ENCODE measurements at regions not wholly inside any gene's neighbourhood (a gene's known extent, or its start where the extent isn't known, plus 50 kb on each side); places are given as distances from the start of the nearest gene placed in this dataset.
"Not testable (repeated sequence)": the region's sequence is repeated elsewhere in the genome, so short reads cannot be mapped to it uniquely, and the experiment has no call there.

DNA sequence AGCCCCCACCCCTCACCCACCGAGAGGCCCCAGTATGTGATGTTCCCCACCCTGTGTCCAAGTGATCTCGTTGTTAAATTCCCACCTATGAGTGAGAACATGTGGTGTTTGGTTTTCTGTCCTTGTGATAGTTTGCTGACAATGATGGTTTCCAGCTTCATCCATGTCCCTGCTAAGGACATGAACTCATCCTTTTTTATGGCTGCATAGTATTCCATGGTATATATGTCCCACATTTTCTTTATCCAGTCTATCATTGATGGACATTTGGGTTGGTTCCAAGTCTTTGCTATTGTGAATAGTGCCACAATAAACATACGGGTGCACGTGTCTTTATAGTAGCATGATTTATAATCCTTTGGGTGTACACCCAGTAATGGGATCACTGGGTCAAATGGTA is 79.2 kb downstream of the PXDC1 start:
- H2AFZ ChIP-seq (ENCODE audit: low read depth); H3K79me2 ChIP-seq (ENCODE audit: insufficient read depth); H3K27ac ChIP-seq (ENCODE audit: low read depth in 2 of 2, low read length in 1 of 2); DNase-seq; POLR2A ChIA-PET; H3K9me3 ChIP-seq; H3K4me2 ChIP-seq; H3K36me3 ChIP-seq (replicated peaks in 1 of 2; ENCODE audit: control insufficient read depth in 1 of 2, insufficient read depth in 2 of 2, low read length in 1 of 2); H3K9me2 ChIP-seq; H3F3A ChIP-seq (replicated peaks; ENCODE audit: insufficient read depth); CTCF ChIA-PET; H3K4me1 ChIP-seq (ENCODE audit: control insufficient read depth in 1 of 2, insufficient read depth in 2 of 2, low read depth in 1 of 2, low read length in 1 of 2); H3K9ac ChIP-seq; H4K20me1 ChIP-seq (ENCODE audit: insufficient read depth); H3K27me3 ChIP-seq (ENCODE audit: insufficient read depth); H3K4me3 ChIP-seq (ENCODE audit: low read depth in 2 of 2, low read length in 1 of 2): not testable (repeated sequence)
- WGBS (ENCODE audit: low lambda C conversion rate), result 48% methylated on average over 4 of the region's 4 CpGs

DNA sequence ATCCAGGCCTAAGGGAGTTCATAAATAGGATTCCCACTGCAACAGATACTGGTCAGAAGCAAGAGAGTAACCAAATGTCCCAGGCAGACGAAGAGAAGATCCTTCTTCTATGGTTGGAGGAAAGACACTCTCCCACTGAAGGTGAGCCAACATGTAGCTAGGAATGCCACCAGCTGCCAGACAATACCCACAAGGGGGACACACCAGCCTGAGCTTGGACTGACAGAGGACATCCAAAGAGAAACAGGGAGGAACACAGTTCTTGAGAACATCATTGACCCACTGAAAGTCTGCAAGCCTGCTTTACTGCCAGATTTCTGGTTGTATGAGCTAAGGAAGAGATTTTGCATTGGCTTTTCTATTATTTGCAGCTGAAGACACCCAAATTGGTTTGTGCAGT is 80.1 kb downstream of the PXDC1 start:
- ChIA-PET POLR2A (no interaction called here), CTCF (no interaction called here)
- H3K9me3 ChIP-seq, result peaks cover 4% of the 10 kb centered on the region; the same call in 1 of the 2 replicates
- 20% methylated on average over 1 of the region's 1 CpG for WGBS (ENCODE audit: low lambda C conversion rate)
- no peak overlapping the region for H2AFZ ChIP-seq (ENCODE audit: low read depth)
- no peaks in the 10 kb centered on the region for H3K79me2 ChIP-seq (ENCODE audit: insufficient read depth)
- no peaks in the 10 kb centered on the region for H3K9me2 ChIP-seq
- no peak overlapping the region for H3K4me2 ChIP-seq
- no peaks in the 10 kb centered on the region for H4K20me1 ChIP-seq (ENCODE audit: insufficient read depth)
- H3K36me3 ChIP-seq (replicated peaks in 1 of 2; ENCODE audit: control insufficient read depth in 1 of 2, insufficient read depth in 2 of 2, low read length in 1 of 2), result no peaks in the 10 kb centered on the region
- H3K27me3 ChIP-seq (ENCODE audit: insufficient read depth), result no peaks in the 10 kb centered on the region
- DNase-seq, result no peak
- no peaks in the 10 kb centered on the region for H3F3A ChIP-seq (replicated peaks; ENCODE audit: insufficient read depth)
- H3K27ac ChIP-seq (ENCODE audit: low read depth in 2 of 2, low read length in 1 of 2), result no peak overlapping the region
- TF ChIP-seq YY1 (IDR thresholded peaks at IDR 0.05; ENCODE audit: low read depth), result no peak
- H3K4me1 ChIP-seq (ENCODE audit: control insufficient read depth in 1 of 2, insufficient read depth in 2 of 2, low read depth in 1 of 2, low read length in 1 of 2), result no peaks in the 10 kb centered on the region
- H3K4me3 ChIP-seq (ENCODE audit: low read depth in 2 of 2, low read length in 1 of 2), result no peak overlapping the region
- H3K9ac ChIP-seq, result no peak overlapping the region

DNA sequence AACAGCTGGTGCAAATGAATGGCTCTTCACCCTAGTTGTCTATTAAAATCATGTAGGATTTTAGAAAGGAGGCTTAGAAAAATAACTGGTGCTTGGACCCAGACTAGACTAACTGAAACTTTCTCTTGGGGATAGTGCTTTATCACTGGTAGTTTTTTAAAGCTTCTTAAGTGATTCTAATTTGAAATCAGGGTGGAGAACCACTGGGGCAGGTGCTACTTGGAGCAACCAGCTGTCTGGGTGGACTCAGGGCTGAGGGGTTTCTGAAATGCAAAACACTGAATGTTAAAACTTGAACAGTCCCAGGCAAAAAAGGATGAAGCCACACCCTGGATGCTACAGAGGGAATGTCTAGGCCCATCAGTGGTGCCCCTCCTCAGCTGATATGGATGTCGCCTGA is 81.2 kb downstream of the PXDC1 start:
- WGBS (ENCODE audit: low lambda C conversion rate), result 0% methylated on average over 1 of the region's 1 CpG
- no peaks in the 10 kb centered on the region for H3K79me2 ChIP-seq (ENCODE audit: insufficient read depth)
- H3K9ac ChIP-seq, result no peak overlapping the region
- no peak overlapping the region for H3K4me3 ChIP-seq (ENCODE audit: low read depth in 2 of 2, low read length in 1 of 2)
- no peaks in the 10 kb centered on the region for H3K27me3 ChIP-seq (ENCODE audit: insufficient read depth)
- CTCF ChIA-PET, result no interaction called here
- no peaks in the 10 kb centered on the region for H3K9me2 ChIP-seq
- DNase-seq, result no peak
- H2AFZ ChIP-seq (ENCODE audit: low read depth), result no peak overlapping the region
- peaks cover 4% of the 10 kb centered on the region; the same call in 1 of the 2 replicates for H3K9me3 ChIP-seq
- H3K4me2 ChIP-seq, result no peak overlapping the region
- no peaks in the 10 kb centered on the region for H3K36me3 ChIP-seq (replicated peaks in 1 of 2; ENCODE audit: control insufficient read depth in 1 of 2, insufficient read depth in 2 of 2, low read length in 1 of 2)
- POLR2A ChIA-PET, result no interaction called here
- no peak overlapping the region for H3K27ac ChIP-seq (ENCODE audit: low read depth in 2 of 2, low read length in 1 of 2)
- no peaks in the 10 kb centered on the region; a peak in 1 of 4 replicates for H3K4me1 ChIP-seq (ENCODE audit: control insufficient read depth in 1 of 2, insufficient read depth in 2 of 2, low read depth in 1 of 2, low read length in 1 of 2)
- H4K20me1 ChIP-seq (ENCODE audit: insufficient read depth), result no peaks in the 10 kb centered on the region
- H3F3A ChIP-seq (replicated peaks; ENCODE audit: insufficient read depth), result no peaks in the 10 kb centered on the region
- TF ChIP-seq NFIC (IDR thresholded peaks at IDR 0.05; ENCODE audit: borderline replicate concordance), result no peak
- TF ChIP-seq, protein P1, sequence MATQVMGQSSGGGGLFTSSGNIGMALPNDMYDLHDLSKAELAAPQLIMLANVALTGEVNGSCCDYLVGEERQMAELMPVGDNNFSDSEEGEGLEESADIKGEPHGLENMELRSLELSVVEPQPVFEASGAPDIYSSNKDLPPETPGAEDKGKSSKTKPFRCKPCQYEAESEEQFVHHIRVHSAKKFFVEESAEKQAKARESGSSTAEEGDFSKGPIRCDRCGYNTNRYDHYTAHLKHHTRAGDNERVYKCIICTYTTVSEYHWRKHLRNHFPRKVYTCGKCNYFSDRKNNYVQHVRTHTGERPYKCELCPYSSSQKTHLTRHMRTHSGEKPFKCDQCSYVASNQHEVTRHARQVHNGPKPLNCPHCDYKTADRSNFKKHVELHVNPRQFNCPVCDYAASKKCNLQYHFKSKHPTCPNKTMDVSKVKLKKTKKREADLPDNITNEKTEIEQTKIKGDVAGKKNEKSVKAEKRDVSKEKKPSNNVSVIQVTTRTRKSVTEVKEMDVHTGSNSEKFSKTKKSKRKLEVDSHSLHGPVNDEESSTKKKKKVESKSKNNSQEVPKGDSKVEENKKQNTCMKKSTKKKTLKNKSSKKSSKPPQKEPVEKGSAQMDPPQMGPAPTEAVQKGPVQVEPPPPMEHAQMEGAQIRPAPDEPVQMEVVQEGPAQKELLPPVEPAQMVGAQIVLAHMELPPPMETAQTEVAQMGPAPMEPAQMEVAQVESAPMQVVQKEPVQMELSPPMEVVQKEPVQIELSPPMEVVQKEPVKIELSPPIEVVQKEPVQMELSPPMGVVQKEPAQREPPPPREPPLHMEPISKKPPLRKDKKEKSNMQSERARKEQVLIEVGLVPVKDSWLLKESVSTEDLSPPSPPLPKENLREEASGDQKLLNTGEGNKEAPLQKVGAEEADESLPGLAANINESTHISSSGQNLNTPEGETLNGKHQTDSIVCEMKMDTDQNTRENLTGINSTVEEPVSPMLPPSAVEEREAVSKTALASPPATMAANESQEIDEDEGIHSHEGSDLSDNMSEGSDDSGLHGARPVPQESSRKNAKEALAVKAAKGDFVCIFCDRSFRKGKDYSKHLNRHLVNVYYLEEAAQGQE (IDR thresholded peaks at IDR 0.05; ENCODE audit: low read depth, low read length), result no peak
- TF ChIP-seq, protein P2, sequence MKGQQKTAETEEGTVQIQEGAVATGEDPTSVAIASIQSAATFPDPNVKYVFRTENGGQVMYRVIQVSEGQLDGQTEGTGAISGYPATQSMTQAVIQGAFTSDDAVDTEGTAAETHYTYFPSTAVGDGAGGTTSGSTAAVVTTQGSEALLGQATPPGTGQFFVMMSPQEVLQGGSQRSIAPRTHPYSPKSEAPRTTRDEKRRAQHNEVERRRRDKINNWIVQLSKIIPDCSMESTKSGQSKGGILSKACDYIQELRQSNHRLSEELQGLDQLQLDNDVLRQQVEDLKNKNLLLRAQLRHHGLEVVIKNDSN (IDR thresholded peaks at IDR 0.05; ENCODE audit: borderline replicate concordance, low read depth), result no peak
- no peak for TF ChIP-seq RCOR1 (IDR thresholded peaks at IDR 0.05; ENCODE audit: low read length)
- TF ChIP-seq FOXM1 (IDR thresholded peaks at IDR 0.05; ENCODE audit: low read depth), result no peak
- TF ChIP-seq SIN3A (IDR thresholded peaks at IDR 0.05; ENCODE audit: borderline replicate concordance, low read depth, low read length), result no peak
- TF ChIP-seq RAD21 (IDR thresholded peaks at IDR 0.05; ENCODE audit: low read length), result no peak
- TF ChIP-seq, protein P3, sequence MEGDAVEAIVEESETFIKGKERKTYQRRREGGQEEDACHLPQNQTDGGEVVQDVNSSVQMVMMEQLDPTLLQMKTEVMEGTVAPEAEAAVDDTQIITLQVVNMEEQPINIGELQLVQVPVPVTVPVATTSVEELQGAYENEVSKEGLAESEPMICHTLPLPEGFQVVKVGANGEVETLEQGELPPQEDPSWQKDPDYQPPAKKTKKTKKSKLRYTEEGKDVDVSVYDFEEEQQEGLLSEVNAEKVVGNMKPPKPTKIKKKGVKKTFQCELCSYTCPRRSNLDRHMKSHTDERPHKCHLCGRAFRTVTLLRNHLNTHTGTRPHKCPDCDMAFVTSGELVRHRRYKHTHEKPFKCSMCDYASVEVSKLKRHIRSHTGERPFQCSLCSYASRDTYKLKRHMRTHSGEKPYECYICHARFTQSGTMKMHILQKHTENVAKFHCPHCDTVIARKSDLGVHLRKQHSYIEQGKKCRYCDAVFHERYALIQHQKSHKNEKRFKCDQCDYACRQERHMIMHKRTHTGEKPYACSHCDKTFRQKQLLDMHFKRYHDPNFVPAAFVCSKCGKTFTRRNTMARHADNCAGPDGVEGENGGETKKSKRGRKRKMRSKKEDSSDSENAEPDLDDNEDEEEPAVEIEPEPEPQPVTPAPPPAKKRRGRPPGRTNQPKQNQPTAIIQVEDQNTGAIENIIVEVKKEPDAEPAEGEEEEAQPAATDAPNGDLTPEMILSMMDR (IDR thresholded peaks at IDR 0.05), result no peak
- TF ChIP-seq EZH2phosphoT487 (IDR thresholded peaks at IDR 0.05; ENCODE audit: borderline replicate concordance, low read depth), result no peak
- no peak for TF ChIP-seq NRF1 (IDR thresholded peaks at IDR 0.05; ENCODE audit: low read depth, low read length)
- TF ChIP-seq MXI1 (IDR thresholded peaks at IDR 0.05; ENCODE audit: low read depth, low read length), result no peak
- TF ChIP-seq JUND (IDR thresholded peaks at IDR 0.05), result no peak
- TF ChIP-seq GATA2 (CRISPR knock-in tag; IDR thresholded peaks at IDR 0.05), result no peak
- TF ChIP-seq TCF12 (IDR thresholded peaks at IDR 0.05), result no peak
- no peak for TF ChIP-seq YY1 (IDR thresholded peaks at IDR 0.05; ENCODE audit: low read depth)
- TF ChIP-seq FOSL2 (IDR thresholded peaks at IDR 0.05; ENCODE audit: borderline replicate concordance, low read depth), result no peak
- TF ChIP-seq MEF2A (IDR thresholded peaks at IDR 0.05; ENCODE audit: borderline replicate concordance, low read depth), result no peak
- TF ChIP-seq EP300 (IDR thresholded peaks at IDR 0.05; ENCODE audit: borderline replicate concordance in 1 of 2, low read depth in 1 of 2, low read length in 1 of 2), result no peak

Data from SK-N-SH (cell line).